Right lung (tissue), 2 donors: ENCODE measurements at regions not wholly inside any gene's neighbourhood (a gene's known extent, or its start where the extent isn't known, plus 50 kb on each side); places are given as distances from the start of the nearest gene placed in this dataset.
"Not testable (repeated sequence)": the region's sequence is repeated elsewhere in the genome, so short reads cannot be mapped to it uniquely, and the experiment has no call there.

Experiments used
- DNase-seq, 2 donors: peaks; one replicate each; pipeline ENCODE4 v3.0.0-alpha.2; 2013

- DNase-seq, result no peak
These were observed 1352.5 kb downstream of the ZPLD1 start for GRCh38 chr3:103787164-103787871.

GRCh38 chr3:103787879-103788278, 1353.1 kb downstream of the ZPLD1 start:
- no peak for DNase-seq

- DNase-seq, result no peak
These were observed 1357.1 kb downstream of the ZPLD1 start for GRCh38 chr3:103791786-103792515.

- no peak for DNase-seq
These were observed 1359.8 kb downstream of the ZPLD1 start for GRCh38 chr3:103794656-103795055.

GRCh38 chr3:103796068-103796467, 1361.3 kb downstream of the ZPLD1 start:
- DNase-seq, result no peak

- no peak for DNase-seq
These were observed 1369.0 kb downstream of the ZPLD1 start for GRCh38 chr3:103803787-103804186.

- no peak for DNase-seq
These were observed 1375.4 kb downstream of the ZPLD1 start for GRCh38 chr3:103810167-103810566.

- no peak for DNase-seq
These were observed 1379.1 kb downstream of the ZPLD1 start for GRCh38 chr3:103813955-103814354.

- DNase-seq, result no peak
These were observed 1383.6 kb downstream of the ZPLD1 start for GRCh38 chr3:103818398-103818797.

- DNase-seq, result no peak
These were observed 1384.0 kb downstream of the ZPLD1 start for GRCh38 chr3:103818800-103819199.

- no peak for DNase-seq
These were observed 1390.8 kb downstream of the ZPLD1 start for GRCh38 chr3:103825586-103825985.

GRCh38 chr3:103829723-103830326, 1395.0 kb downstream of the ZPLD1 start:
- no peak for DNase-seq

GRCh38 chr3:103847081-103848062, 1412.6 kb downstream of the ZPLD1 start:
- DNase-seq, result no peak

- no peak for DNase-seq
These were observed 1417.0 kb downstream of the ZPLD1 start for GRCh38 chr3:103851793-103852192.

- no peak for DNase-seq
These were observed 1427.6 kb downstream of the ZPLD1 start for GRCh38 chr3:103862415-103862814.

- DNase-seq, result no peak
These were observed 1428.6 kb downstream of the ZPLD1 start for GRCh38 chr3:103863381-103863780.

GRCh38 chr3:103866113-103866512, 1431.3 kb downstream of the ZPLD1 start:
- no peak for DNase-seq

GRCh38 chr3:103873021-103873420, 1438.2 kb downstream of the ZPLD1 start:
- no peak for DNase-seq

GRCh38 chr3:103873897-103874545, 1439.2 kb downstream of the ZPLD1 start:
- DNase-seq, result no peak

- DNase-seq, result not testable (repeated sequence)
These were observed 1447.0 kb downstream of the ZPLD1 start for GRCh38 chr3:103881809-103882208.

GRCh38 chr3:103889675-103890074, 1454.9 kb downstream of the ZPLD1 start:
- no peak for DNase-seq
